ENCODE measurements at regions not wholly inside any gene's neighbourhood (a gene's known extent, or its start where the extent isn't known, plus 50 kb on each side); places are given as distances from the start of the nearest gene placed in this dataset.
"Not testable (repeated sequence)": the region's sequence is repeated elsewhere in the genome, so short reads cannot be mapped to it uniquely, and the experiment has no call there.

DNA sequence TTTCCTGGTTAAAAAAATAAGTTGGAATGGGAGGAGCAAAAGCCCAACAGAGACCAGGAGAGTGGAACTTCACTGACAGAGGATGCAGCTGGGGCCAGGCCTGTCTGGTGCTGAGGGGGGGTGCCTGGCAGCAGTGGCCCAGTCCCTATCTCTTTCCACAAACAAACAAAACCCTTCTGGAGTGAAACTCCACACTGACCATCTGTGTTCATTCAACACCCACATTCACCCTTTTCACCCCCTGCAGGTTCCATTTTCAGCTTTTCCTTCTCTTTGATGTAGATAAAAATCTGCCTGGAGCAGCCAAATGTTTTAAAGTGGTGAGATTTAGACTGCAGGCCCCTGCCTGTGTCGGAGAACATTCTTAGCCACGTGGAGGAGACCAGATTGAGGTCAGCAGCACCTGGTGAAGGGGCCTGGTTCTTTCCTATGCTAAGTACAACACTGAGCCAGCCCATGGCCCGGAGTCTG is 161.4 kb upstream of the CDH11 start:
- in situ Hi-C loops (cut with MboI; ENCODE audit: low sequenced_read_pairs): no loop called here

DNA sequence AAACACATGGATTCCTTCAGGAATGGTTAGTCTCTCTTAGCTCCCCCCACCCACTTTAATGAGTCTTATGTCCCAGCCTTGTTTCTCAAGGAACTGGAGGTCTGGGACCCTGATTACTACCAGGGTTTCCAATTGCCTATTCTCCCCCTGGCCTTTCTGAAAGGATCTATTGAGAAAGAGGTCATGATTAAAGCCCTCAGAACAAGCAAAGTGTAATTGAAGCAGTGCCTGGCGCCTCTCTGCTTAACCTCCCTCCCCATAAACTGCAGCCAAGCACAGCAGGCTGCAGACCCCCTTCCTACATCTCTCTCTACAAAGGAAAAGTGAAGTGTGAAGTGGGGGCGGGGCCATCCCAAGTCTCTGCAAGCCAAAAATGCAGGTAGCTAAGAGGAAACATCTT is 159.7 kb upstream of the CDH11 start:
- in situ Hi-C loops (cut with MboI; ENCODE audit: low sequenced_read_pairs): no loop called here

DNA sequence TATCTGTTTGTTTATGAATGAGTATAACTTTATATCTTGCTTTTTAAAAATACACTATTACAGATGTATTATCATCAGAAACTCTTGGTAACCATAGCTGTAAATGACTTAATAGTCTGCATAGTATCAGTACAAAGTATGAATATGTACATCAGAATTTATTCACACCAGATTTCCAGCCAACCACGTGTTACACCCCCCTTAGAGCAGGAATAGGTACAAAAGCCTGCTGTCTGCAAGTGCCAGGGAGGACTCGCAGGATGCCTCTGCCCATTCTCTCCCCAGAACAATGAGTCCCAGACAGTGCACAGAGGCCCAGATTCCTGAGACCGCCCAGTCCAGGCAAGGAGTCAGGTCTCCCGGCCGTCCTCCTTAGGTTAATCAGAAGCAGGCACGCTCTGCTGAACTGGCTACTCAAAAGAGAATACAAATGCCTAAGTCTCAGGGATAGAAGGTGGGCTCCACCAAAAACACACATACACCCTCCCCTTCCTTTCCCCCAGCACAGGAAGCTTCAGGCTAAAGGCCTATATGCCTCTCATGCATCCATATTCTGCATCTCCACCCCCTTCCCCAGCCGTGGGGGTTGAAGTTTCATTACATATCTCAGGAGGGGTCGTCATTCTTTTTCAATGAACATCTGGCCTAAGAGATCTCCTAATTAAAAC is 159.1 kb upstream of the CDH11 start:
- in situ Hi-C loops (cut with MboI; ENCODE audit: low sequenced_read_pairs): no loop called here

DNA sequence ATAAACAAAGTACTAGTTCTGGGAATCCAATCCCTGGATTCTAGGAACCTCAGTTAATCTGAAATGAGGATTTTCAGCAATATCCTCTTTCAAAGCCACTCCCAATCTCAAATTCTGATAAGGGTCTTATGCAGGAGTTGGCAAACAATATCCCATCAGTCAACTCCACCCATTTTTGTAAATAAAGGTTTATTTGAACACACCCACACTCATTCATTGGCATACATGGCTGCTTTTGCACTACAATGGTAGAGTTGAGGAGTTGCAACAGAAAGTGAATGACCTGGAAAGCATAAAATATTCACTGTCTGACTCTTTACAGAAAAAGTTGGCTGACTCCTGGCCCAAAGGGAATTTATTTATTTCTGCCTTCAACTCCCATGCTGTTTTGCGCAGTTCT is 157.7 kb upstream of the CDH11 start:
- in situ Hi-C loops (cut with MboI; ENCODE audit: low sequenced_read_pairs): no loop called here

DNA sequence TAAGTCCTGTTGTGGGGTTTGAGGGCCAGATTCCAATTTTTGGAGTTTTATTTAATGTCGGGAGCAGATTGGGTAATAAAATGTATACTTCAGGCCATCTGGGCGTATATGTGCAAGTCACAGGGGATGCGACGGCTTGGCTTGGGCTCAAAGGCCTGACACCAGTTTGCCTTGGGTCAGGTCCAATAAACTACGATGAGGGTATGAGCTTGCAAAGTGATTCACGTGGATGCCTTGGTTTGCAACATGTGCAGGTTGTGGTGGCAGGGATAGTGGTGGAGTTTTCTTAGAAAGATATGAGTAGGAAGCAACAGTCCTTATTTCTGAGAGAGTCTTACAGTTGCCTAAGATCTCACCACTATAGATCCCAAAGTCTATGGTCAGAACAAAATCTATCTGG is 157.0 kb upstream of the CDH11 start:
- in situ Hi-C loops (cut with MboI; ENCODE audit: low sequenced_read_pairs): no loop called here

DNA sequence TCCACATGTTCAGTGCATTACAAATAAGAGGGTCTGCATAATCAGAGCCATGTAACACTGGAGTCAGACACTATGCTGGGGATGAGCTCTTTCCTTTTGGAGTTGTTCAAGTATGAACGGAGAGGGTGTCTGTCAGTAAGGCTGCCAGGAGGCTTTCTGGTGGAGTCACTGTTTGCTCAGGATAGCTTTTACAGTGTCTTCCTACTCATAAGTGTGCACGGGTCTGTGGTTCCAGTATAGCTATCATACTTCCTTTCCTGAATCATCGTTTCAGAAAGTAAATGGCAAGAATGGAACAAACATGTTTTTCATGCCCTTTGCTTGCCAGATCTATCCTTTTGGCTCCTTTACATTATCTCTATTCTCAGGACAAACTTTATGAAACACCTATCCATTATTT is 152.7 kb upstream of the CDH11 start:
- in situ Hi-C loops (cut with MboI; ENCODE audit: low sequenced_read_pairs): no loop called here

DNA sequence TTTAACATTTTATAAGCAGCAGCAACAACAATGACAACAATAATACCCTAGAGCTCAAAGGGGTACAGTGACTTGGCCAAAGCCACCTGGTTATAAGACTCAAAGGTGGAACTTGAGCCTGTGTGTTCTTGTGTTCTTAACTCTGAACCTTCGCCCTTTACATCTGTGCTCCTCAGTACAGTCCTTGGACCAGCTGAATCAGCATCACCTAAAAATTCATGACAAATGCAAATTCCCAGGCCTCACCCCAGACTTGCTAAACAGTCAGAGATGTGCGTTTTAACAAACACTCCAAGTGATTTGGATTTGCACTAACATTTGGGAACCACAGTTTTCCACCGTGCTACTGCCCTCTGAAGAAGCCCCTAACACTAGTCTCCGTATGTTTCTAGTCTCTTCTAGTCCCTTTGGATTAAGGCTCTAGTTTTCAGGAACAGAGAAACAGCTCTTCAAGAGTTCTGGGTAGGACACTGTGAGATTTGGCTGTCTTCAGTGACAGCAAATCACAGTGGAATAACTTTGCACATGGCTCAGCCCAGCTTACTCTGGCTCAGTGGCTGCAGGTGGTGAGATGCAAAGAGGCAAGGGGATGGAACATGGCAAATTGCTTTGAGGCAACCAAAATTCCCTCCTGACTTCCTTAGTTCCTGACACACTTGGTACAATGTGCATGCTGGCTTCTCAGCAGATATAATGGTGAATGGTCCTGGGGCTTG is 151.0 kb upstream of the CDH11 start:
- in situ Hi-C loops (cut with MboI; ENCODE audit: low sequenced_read_pairs): no loop called here

DNA sequence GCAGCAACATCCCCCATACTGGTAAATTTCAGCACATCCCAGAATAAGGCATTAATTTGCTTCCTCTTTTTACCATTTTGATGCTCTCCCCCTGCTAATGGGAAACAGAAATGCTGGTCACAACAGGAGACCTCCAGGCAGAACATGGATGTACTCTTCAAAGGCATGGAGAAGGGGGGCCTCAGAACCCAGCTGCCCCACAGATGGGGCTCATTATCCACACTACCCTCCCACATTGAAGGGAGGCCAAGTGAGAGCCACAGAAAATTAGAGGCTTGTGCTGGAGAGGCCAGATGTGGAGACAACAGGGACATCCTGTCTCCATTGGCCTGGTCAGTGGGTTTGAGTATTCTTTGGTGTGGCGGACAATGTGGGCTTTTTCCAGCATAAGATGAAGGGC is 150.1 kb upstream of the CDH11 start:
- in situ Hi-C loops (cut with MboI; ENCODE audit: low sequenced_read_pairs): no loop called here

DNA sequence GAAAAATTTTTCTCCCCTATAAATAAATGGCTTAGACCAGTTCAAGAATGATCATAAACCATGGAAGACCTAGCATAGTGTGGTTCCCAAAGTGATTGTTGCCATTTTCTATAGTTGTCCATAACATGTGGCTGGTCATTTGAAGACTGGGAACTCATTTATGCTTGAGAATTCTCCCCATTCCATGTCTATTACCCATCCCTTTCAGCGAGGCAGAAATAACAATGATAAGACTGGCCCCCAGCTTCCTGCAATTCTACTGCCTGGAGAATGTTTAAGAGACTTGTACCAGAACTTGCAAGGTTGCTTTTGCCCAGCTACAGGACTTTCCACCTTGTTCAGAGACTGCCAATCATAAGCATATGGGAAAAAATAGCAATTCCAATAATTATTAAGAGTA is 146.5 kb upstream of the CDH11 start:
- in situ Hi-C loops (cut with MboI; ENCODE audit: low sequenced_read_pairs): no loop called here

DNA sequence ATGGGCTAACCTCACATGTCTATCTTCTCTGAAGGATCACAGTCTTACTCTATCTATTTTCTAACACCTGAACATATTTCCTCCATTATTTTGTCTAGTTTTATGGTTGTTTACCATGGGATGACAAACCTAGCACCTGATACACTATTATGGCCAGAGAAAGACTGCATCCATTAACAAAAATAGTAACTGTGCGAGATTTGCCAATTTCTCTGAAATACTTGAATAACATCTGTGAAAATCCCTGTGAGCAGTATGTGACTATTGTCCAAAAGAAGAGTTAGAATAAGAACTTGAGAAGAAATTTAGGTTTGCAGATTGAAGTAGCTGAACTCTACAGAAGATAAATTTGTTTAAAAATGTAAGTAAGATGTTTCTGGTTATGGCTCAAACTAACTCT is 142.0 kb upstream of the CDH11 start:
- in situ Hi-C loops (cut with MboI; ENCODE audit: low sequenced_read_pairs): no loop called here

DNA sequence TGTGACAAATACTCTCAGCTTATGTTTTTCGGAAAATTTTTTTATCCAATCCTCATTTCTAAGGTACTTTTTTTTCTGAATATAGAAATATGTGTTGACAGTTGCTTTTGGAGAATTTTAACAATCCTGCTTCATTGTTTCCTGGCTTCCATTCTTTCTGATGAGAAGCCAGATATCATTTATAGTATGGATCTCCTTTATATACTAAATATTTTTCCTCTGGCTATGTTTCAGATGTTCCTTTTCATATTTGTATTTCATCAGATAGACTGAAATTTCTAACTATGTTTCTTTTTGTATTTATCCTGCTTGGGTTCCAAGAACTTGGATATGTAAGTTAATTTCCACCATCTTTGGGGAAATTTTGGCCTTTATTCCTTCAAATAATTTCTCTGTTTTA is 138.9 kb upstream of the CDH11 start:
- in situ Hi-C loops (cut with MboI; ENCODE audit: low sequenced_read_pairs): no loop called here

DNA sequence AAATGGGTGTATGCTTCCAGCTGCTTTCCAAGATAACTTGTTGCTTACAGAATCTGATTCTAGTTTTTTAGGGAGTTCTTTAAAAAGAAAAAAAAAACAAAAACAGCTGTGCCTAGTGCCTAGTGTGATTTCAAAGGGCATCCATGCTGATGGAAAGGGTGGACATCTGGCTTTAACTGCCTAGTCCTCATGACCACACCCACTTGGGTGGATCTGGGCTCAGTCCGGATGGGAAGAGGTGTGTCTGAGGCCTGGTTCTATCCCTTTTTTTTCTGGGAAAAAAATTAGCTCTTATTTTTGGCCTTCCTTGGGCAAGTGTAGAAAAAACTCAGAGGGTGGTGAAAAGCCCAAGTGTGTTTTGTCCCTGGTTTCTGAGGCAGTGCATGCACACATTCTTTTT is 132.3 kb upstream of the CDH11 start:
- in situ Hi-C loops (cut with MboI; ENCODE audit: low sequenced_read_pairs): no loop called here

DNA sequence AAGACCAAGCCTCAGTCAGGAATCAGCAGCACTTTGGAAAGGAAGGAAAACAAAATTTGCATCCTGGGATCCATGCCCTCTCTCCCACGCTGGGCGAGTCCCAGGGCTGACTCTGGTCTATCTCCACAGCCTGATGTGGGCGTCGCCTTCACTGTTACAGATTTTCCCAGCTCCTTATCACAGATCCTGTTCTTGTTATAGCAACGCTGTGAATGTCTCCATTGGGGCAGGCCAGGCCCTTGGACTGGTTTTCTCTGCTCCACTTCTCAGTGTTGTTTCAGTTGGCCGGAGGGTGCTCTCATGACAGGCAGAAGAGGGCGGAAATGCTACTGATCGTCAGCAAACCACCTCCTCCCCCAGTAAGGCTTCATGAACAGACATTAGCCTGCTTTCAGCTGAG is 127.9 kb upstream of the CDH11 start:
- in situ Hi-C loops (cut with MboI; ENCODE audit: low sequenced_read_pairs): no loop called here

DNA sequence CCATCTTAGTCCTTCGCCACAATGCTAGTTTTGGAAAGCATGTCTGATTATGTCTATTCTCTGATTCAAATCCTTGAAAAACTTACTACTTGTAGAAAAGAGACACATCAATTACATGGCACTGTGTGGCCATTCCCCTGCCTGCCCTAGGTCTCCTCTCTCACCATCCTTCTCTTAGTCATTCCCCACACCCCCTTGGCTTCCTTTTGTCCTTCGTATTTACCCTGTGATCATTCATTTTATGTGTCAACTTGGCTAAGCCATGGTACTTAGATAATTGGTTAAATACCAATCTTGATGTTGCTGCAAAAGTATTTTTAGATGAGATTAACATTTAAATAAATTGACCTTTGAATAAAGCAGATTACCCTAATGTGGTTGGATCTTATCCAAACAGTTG is 122.9 kb upstream of the CDH11 start:
- in situ Hi-C loops (cut with MboI; ENCODE audit: low sequenced_read_pairs): no loop called here

DNA sequence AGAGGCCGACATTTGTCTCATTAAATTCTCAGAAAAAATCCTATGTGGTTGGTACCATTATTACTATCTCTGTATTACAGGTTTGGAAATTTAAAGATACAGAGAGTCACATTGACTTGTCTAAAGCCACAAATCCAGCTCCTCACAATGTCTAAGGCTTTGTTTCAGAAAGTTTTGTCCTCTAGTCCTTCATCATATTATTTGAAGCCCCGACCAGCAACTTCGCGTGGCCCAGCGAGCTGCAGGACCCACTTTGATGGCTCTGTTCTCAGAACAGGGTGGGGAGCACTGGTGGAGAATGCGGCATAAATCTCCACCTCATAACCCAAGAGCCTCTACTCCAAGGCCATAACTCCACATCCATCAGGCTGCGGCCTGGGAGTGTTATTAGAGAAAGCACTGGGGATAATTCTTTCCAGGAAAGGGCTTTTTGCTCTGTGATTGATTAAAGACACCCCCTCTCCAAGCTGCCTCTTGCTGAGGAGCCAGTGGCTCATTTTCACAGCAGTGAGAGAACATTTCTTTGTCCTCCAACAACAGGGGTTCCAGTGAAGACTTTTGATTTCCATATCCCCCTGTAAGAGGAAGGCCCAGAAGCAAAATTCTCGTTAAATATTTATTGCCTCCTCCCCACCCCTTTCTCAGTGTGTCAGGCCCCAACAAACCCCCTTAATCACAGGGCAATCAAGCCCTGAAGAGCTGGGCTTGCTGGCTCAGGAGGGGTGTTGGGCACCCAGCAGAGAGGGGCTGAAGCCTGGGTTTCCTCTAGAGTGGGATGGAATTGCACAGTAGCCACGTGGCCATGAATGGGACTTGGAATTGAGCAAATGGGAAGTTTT is 113.7 kb upstream of the CDH11 start:
- in situ Hi-C loops (cut with MboI; ENCODE audit: low sequenced_read_pairs): no loop called here

DNA sequence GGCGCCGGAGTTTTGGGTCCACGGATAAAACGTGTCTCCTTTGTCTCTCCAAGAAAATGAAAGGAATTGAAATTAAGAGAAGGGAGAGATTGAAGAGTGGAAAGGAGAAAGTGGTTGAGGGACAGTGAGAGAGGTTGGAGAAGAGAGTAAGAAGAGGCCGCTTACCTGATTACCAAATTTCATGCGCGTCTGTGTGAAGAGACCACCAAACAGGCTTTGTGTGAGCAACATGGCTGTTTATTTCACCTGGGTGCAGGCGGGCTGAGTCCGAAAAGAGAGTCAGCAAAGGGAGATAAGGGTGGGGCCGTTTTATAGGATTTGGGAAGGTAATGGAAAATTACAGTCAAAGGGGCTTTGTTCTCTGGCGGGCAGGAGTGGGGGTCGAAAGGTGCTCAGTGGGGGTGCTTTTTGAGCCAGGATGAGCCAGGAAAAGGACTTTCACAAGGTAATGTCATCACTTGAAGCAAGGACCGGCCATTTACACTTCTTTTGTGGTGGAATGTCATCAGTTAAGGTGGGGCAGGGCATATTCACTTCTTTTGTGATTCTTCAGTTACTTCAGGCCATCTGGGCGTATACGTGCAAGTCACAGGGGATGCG is 113.0 kb upstream of the CDH11 start:
- in situ Hi-C loops (cut with MboI; ENCODE audit: low sequenced_read_pairs): not testable (repeated sequence)

DNA sequence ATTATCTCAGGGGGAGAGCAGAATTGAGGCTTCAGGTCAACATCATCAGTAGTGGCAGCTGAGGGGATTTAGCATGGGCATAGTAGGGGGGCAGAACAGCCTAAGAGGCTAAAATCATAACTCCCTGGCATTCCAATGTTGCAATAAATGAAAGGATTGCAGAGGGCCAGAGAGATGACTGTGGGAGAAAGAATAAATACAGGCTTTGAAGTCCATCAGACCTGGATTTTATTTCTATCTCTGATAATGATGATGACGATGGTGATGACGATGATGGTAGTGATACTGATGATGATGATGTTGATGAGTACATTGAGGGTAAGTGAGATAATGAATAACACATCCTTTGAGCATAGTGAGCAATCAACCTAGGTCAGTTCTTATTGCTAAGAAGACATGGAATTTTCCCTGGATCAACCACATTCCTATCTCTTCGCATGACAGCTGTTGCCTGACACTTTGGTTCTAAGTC is 107.4 kb upstream of the CDH11 start:
- in situ Hi-C loops (cut with MboI; ENCODE audit: low sequenced_read_pairs): no loop called here

DNA sequence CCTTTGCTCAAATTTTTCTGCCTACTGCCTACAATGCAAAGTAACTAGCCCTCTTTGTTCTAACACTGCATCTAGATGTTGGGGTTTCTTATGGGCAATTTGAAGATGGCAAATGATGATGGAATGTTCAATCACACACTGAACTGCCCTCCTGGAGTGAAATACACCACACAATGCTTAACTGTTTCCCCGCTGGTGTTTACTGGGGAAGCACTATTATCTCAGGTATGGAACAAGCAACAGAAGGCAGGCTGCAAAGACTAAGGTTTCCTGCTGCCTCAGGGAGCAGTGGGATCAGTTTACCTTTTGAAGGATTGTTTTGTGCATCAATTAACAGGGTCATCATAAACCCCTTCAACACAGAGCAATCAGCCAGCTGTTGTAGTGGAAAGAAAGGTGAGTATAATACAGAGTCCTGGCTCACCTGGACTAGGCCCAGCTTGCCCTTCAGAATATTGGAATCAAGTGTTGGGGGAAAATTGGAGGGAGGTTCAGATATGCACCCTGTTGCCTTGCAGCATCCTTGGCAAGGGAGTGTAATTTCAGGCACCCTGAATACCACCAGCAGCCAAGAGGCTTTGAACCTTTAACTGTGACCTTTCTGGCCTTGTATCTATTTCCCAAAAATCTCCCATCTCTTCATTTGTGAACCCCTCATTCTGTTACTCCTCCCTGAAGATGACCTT is 105.4 kb upstream of the CDH11 start:
- in situ Hi-C loops (cut with MboI; ENCODE audit: low sequenced_read_pairs): no loop called here

DNA sequence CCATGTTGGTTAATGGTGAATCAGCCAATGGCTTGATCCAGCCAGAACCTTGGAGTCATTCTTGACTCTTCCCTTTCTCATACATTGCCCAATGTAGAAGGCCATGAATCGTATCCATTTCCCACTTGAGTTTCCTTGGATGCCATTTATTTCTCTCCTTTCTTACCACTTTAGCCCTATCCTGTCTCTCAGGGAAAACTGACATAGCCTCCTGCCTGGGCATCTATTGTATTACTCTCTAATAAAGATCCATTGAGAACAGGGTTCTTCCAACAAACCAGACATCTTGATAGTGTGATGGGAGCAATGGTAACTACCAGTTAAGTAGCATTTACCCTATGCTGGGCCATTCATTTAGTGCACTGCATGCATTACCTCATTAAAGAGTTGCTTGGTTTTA is 104.2 kb upstream of the CDH11 start:
- in situ Hi-C loops (cut with MboI; ENCODE audit: low sequenced_read_pairs): no loop called here

DNA sequence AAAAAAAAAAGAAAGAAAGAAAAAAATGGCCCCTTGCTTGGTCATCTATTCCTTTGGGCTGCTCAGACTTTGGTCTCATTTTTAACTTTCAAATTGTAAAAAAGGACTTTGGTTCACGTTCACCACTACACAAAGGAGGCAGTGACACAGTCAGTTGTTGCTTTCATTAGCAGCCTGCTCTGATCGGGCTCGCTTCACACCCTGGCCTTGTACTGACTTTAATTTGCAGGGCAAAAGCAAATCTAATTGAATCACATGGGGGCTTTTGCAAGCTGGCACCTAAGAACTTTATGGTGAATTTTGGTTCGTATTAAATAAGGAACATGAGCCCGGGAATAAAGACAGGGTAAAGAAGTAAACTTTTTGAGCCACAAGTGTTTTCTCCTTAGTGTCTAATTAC is 103.6 kb upstream of the CDH11 start:
- in situ Hi-C loops (cut with MboI; ENCODE audit: low sequenced_read_pairs): no loop called here

DNA sequence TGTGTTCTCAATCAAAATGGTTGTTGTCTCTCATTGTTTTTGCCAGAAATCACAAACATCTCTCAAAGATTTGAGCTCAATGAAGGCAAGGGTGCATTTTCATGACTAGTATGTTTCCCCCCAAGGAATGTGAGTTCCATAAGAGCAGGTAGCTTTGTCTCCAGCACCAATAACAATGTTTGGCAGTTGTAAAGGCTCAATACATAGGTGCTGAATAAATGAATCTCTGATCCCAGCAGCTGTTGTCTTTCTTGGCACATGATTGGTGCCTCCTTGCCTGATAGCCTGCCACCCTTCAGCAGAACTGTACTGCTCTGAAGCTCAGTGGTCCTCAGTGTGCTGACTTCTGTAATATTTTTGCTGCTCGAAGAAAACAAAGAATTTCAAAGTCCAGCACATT is 103.1 kb upstream of the CDH11 start:
- in situ Hi-C loops (cut with MboI; ENCODE audit: low sequenced_read_pairs): no loop called here

Data from HL-60/S4 treated with retinoic acid at 250 ng/mL for 4 days and 3 days (cell line).